HepG2 (cell line): ENCODE measurements at regions not wholly inside any gene's neighbourhood (a gene's known extent, or its start where the extent isn't known, plus 50 kb on each side); places are given as distances from the start of the nearest gene placed in this dataset.

Experiments used
- ATF1 ChIP-seq: IDR thresholded peaks from 2 replicates; pipeline ENCODE4 v1.6.1; 2016; ENCODE audit warnings: mild to moderate bottlenecking, control low read depth
- BRD4 ChIP-seq: sonication (generic); formaldehyde crosslinking; IDR thresholded peaks from 2 replicates; pipeline ENCODE4 v1.4.0; 2020; ENCODE audit warnings: missing genetic modification reagents
- CTCF ChIP-seq: sonication (generic); formaldehyde crosslinking; IDR thresholded peaks from 2 replicates; pipeline ENCODE4 v1.5.0; 2020; ENCODE audit warnings: mild to moderate bottlenecking, missing genetic modification reagents, moderate library complexity
- E2F5 ChIP-seq: sonication (generic); formaldehyde crosslinking; conservative IDR thresholded peaks from 2 replicates; pipeline ENCODE4 v1.4.0; 2020; ENCODE audit warnings: missing genetic modification reagents
- MAZ ChIP-seq, 2 experiments: sonication (generic) in 1 of 2; formaldehyde crosslinking in 1 of 2; IDR thresholded peaks; 2 replicates each; pipeline versions ENCODE4 v1.5.0 to v1.6.1; 2012 to 2020; ENCODE audit warnings: low read depth in 2 of 2, mild to moderate bottlenecking in 2 of 2, borderline replicate concordance in 1 of 2, improper control_type of control experiment in 1 of 2, low read length in 1 of 2, missing genetic modification reagents in 1 of 2, moderate library complexity in 1 of 2
- PHB2 ChIP-seq: fragments of 450-650 bp; IDR thresholded peaks from 2 replicates; pipeline ENCODE4 v1.6.1; 2018; ENCODE audit not compliant: partially characterized antibody
- UBTF ChIP-seq: sonication (generic); formaldehyde crosslinking; IDR thresholded peaks from 2 replicates; pipeline ENCODE4 v1.4.0; 2020; ENCODE audit warnings: mild to moderate bottlenecking, missing genetic modification reagents
- ZNF451 ChIP-seq: sonication (generic); formaldehyde crosslinking; IDR thresholded peaks from 2 replicates; pipeline ENCODE4 v1.5.0; 2020; ENCODE audit warnings: mild to moderate bottlenecking, missing genetic modification reagents
- ZNF513 ChIP-seq: sonication (generic); formaldehyde crosslinking; conservative IDR thresholded peaks from 2 replicates; pipeline ENCODE4 v1.5.0; 2020; ENCODE audit warnings: missing genetic modification reagents
- ZNF605 ChIP-seq: sonication (generic); formaldehyde crosslinking; IDR thresholded peaks from 2 replicates; pipeline ENCODE4 v1.8.0; 2022; ENCODE audit warnings: mild to moderate bottlenecking, missing genetic modification reagents
- ZNF766 ChIP-seq: sonication (generic); formaldehyde crosslinking; IDR thresholded peaks from 2 replicates; pipeline ENCODE4 v1.5.0; 2020; ENCODE audit warnings: missing genetic modification reagents, borderline replicate concordance
- ZSCAN5A ChIP-seq: sonication (generic); formaldehyde crosslinking; IDR thresholded peaks from 2 replicates; pipeline ENCODE4 v1.8.0; 2022; ENCODE audit warnings: mild to moderate bottlenecking, missing genetic modification reagents, borderline replicate concordance

GRCh38 chr2:111671426-111672150, 212.4 kb downstream of the ANAPC1 start:
- no peak for TF ChIP-seq ZNF451
- no peak for TF ChIP-seq UBTF (CRISPR knock-in tag)
- TF ChIP-seq ZNF513 = no peak
- no peak for TF ChIP-seq CTCF (CRISPR knock-in tag)
- TF ChIP-seq MAZ (IDR thresholded peaks at IDR 0.05; ENCODE audit: borderline replicate concordance, low read depth, low read length) = no peak
- no peak for TF ChIP-seq MAZ (CRISPR knock-in tag; IDR thresholded peaks at IDR 0.05; ENCODE audit: low read depth)
- no peak for TF ChIP-seq BRD4 (CRISPR knock-in tag)
- no peak for TF ChIP-seq ZNF605
- TF ChIP-seq ZSCAN5A (CRISPR knock-in tag) = no peak
- TF ChIP-seq E2F5 (CRISPR knock-in tag) = no peak
- TF ChIP-seq ZNF766 (CRISPR knock-in tag) = no peak
- no peak for TF ChIP-seq ATF1 (CRISPR knock-in tag)
- TF ChIP-seq PHB2 = no peak
